GM18498 (cell line): ENCODE measurements at regions not wholly inside any gene's neighbourhood (a gene's known extent, or its start where the extent isn't known, plus 50 kb on each side); places are given as distances from the start of the nearest gene placed in this dataset.
"Not testable (repeated sequence)": the region's sequence is repeated elsewhere in the genome, so short reads cannot be mapped to it uniquely, and the experiment has no call there.

Experiments
- ATAC-seq: cut with Tn5 transposase; IDR thresholded peaks from one replicate; pipeline ENCODE4 v1.9.1; 2021; ENCODE audit warnings: mild to moderate bottlenecking, moderate library complexity; ENCODE audit not compliant: unreplicated experiment

- not testable (repeated sequence) for ATAC-seq
These were observed 150.9 kb upstream of the TEX13D start for GRCh38 chrX:124181515-124181914.

GRCh38 chrX:124190440-124190839, 142.0 kb upstream of the TEX13D start:
- ATAC-seq = no peak

GRCh38 chrX:124194199-124194598, 138.3 kb upstream of the TEX13D start:
- no peak for ATAC-seq

GRCh38 chrX:124194901-124195300, 137.6 kb upstream of the TEX13D start:
- ATAC-seq = no peak

GRCh38 chrX:124203311-124203710, 129.1 kb upstream of the TEX13D start:
- no peak for ATAC-seq

- ATAC-seq = no peak
These were observed 123.8 kb upstream of the TEX13D start for GRCh38 chrX:124208660-124209059.

- ATAC-seq = no peak
These were observed 122.5 kb upstream of the TEX13D start for GRCh38 chrX:124209792-124210576.

GRCh38 chrX:124211312-124211942, 121.0 kb upstream of the TEX13D start:
- ATAC-seq = peak; percentile 73

GRCh38 chrX:124212622-124213021, 119.8 kb upstream of the TEX13D start:
- no peak for ATAC-seq

GRCh38 chrX:124215786-124216185, 116.7 kb upstream of the TEX13D start:
- ATAC-seq = no peak

- ATAC-seq = no peak
These were observed 115.9 kb upstream of the TEX13D start for GRCh38 chrX:124216396-124217115.

GRCh38 chrX:124217304-124218251, 114.9 kb upstream of the TEX13D start:
- peak; percentile 82 for ATAC-seq

GRCh38 chrX:124223524-124223923, 108.9 kb upstream of the TEX13D start:
- no peak for ATAC-seq

GRCh38 chrX:124224528-124224927, 107.9 kb upstream of the TEX13D start:
- no peak for ATAC-seq

GRCh38 chrX:124226129-124226528, 106.3 kb upstream of the TEX13D start:
- ATAC-seq = no peak

- ATAC-seq = no peak
These were observed 103.6 kb upstream of the TEX13D start for GRCh38 chrX:124228849-124229248.

- no peak for ATAC-seq
These were observed 103.1 kb upstream of the TEX13D start for GRCh38 chrX:124229374-124229773.

- ATAC-seq = no peak
These were observed 101.6 kb upstream of the TEX13D start for GRCh38 chrX:124230655-124231450.

GRCh38 chrX:124231451-124231759, 101.1 kb upstream of the TEX13D start:
- ATAC-seq = no peak
